ENCODE measurements at regions not wholly inside any gene's neighbourhood (a gene's known extent, or its start where the extent isn't known, plus 50 kb on each side); places are given as distances from the start of the nearest gene placed in this dataset.

DNA sequence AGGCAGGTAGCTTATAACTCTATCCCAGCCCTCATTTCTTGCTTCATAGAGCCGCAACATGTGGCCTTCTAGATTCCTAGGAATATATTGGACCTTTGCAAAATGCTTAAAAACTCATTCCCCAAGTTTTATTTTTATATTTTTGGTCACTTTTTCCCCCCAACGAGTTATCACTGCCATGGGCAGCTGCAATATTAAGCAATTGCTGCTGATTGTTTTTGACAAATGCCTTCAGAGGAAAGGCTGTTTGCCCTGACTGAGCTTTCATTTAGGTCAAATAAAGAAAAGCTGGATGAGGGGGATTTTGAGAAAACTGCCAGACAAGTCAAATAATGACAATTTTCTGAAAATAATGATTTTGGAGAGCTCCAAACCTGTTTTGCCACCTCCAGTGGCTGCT is 976.9 kb upstream of the MBL2 start:
- no peak for DNase-seq

DNA sequence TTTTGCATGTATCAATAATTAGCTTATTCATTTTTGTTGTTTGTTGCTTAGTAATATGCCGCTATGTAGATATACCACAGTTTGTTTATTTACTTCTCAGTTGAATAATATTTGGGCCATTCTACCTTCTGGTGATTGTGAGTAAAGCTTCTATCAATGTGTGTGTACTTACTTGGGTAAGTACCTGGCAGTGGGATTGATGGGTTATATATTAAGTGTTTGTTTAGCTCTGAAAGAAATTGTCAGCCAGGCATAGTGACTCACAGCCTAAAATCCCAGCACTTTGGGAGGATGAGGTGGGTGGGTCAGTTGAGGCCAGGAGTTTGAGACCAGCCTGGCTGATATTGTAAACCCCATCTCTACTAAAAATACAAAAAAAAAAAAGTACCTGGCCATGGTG is 975.7 kb upstream of the MBL2 start:
- no peak for DNase-seq

DNA sequence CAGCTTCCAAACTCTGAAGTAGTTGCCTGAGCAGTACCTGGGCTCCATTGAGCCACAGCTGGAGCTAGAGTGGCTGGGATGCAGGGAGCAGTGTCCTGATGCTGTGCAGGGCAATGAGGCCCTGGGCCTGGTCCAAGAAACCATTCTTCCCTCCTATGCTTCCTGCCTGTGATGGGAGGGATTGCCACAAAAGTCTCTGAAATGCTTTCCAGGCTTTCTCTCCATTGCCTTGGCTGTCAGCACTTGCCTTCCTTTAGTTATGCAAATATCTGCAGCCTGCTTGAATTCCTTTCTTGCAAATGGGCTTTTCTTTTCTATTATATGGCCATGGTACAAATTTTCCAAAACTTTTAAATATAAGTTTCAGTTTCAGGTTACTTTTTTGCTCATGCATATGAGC is 972.2 kb upstream of the MBL2 start:
- DNase-seq, result no peak

DNA sequence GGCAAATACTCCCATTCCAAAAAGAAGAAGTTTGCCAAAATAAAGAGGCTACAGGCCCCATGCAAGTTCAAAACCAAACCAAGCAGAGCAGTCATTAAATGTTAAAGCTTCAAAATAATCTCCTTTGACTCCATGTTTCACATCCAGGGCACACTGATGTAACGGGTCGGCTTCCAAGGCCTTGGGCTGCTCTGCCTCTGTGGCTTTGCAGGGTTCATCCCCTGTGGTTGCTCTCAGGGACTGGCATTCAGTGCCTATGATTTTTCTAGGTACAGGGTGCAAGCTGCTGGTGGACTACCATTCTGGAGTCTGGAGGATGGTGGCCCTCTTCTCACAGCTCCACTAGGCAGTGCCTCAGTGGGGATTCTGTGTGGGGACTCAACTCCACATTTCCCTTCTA is 971.6 kb upstream of the MBL2 start:
- DNase-seq, result no peak

DNA sequence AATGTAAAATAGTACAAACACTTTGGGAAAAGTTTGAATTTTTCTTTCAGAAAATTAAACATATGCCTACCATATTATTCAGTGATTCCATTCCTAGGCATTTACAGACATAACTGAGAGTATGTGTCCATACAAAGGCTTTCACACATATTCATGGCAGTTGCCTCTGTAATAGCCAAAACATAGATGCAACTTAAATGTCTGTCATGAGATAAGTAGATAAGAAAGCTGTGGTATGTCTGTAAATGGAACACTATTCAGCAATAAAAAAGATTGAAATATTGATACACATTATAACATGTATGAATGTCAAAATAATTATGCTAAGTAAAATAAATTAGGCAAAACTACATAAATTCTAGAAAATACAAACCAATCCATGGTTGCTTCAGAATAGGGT is 964.5 kb upstream of the MBL2 start:
- no peak for DNase-seq

DNA sequence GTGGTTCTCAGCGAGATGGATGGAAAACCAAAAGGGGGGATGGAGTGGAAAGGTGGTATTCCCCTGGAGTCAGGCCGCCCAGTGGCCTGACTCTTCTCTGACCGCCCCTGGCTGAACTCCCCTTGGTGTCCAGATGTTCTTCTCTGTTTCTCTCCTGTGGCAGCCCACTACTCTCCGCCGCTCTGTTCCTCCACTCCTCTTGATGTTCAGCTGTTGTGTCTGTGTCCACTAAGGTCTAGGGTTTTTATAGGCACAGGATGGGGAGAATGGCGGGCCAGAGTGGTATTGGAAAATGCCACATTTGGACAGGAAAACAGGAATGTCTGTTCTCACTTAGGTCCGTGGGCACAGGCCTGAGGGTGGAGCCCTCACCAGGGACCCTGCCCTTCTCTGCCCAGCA is 954.3 kb upstream of the MBL2 start:
- DNase-seq, result no peak

DNA sequence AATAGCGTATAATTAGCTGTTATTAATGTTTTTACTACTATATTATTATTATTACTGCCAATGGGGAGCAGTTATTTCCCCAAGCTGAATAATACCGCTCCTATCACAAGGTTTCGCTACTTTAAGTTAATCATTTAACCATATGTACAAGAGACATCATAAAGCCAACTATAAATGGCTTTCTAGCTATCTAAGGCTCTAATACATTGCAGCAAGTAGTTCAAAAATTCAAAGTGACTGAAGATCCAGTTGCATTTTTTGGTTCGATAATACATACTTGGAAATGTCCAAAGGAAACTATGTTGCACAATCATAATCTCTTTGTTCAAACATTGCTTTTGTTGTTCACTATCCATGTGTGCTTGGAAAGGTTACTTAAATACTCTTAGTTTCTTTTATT is 952.0 kb upstream of the MBL2 start:
- DNase-seq, result no peak

DNA sequence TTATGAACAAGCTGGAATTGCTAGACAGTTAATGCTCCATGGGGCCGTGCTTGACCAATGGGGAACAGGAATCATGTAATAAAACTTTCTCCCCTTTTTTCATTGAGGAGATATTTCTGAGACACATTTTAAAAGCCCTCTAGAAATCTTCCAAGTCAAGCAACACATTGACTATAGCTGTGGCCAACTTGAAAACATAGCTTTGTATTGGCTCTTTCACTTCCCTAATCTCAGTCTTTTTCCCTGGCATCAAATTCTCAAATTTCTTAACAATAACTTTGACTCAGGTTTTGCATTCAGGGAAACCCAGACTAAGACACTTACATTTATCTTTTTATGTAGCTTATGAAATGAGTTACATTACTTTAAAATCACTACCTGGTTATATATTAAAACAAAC is 947.1 kb upstream of the MBL2 start:
- no peak for DNase-seq

DNA sequence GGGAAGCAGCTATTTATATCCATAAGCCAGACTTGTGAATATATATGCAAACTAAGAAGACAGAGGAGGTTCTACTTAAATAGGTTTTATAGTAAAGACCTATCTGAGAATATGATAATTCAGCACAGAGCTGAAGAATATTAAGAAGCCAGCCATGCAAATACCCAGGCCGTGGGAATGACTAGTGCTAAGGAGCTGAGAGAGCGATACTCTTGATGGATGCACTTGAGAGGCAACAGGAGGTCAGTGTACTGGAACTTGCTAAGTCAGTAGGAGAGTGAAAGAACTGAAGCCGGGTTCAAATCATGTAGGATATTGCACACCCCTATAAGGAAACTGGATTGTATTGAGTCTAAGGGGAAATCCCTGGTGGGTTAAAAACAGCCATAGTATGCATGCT is 943.6 kb upstream of the MBL2 start:
- DNase-seq, result no peak

DNA sequence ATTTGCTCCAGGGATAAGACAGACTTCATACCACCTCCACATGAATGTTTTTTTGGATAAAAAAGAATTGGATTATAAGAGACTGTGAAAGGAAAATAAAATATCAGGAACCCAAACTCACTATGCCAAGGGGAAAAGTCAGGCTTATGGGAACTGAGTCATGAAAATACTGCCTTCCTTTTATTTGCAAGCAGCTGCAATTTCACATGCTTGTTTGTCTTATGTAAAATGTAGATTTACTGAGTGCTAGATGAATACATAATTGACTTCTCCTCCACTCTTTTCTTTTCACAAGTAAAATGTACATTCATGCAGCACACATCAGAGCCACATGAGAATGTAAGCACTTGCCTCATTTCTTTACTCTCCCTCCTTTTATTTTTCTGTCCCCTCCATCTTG is 940.8 kb upstream of the MBL2 start:
- no peak for DNase-seq

DNA sequence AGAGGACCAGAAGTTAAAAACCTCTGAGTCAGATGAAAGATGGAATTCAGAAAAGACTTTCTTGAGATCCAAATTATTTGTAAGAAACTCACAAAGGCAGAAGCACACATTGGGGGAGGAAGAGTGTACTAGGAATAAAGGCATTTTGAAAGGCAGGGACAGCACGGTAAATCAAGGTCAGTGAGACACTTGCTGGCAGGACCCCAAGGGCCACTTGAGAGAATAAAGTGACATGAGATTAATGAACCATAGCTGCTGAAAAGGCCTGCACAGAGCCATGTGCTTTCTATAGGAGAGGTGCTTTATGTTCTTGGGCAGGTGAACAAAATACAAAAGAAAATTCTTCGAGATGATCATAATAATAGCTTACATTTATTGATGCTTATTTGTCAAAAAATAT is 929.9 kb upstream of the MBL2 start:
- no peak for DNase-seq

DNA sequence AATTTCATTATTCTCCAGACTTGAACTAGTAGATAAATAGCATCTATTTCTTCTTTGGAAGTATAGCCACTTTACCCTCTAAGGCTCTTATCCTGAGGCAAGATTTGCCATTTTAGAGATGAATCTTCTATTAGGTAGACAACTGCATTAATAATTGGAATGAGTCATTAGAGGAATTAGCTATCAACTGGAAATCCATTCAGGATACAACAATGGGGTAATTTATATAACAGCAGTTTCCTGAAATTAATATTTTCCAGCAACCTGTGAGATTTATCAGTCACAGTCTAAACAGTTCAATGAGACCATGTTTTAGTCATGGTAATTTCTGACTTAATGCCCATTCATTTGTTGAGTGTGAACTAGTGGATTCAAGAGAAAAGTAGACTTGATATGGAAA is 928.6 kb upstream of the MBL2 start:
- DNase-seq, result no peak

DNA sequence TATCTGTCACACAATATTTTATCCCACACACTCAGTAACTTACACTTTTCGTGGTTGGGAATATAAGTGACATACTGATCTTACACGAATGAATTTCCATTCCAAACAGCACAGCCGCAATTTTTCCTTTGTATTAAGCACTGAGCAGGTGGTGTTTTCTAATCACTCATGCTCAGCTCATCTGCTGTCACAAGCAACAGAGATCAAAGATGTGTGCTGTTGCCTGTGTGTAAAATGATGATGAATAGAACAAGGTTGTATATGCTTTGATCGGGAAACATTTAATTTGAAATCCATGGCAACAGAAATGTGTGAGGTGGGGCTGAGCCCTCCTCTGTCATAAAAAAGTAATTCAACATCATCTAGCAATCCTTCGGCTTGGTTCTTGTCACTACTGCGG is 927.7 kb upstream of the MBL2 start:
- no peak for DNase-seq

DNA sequence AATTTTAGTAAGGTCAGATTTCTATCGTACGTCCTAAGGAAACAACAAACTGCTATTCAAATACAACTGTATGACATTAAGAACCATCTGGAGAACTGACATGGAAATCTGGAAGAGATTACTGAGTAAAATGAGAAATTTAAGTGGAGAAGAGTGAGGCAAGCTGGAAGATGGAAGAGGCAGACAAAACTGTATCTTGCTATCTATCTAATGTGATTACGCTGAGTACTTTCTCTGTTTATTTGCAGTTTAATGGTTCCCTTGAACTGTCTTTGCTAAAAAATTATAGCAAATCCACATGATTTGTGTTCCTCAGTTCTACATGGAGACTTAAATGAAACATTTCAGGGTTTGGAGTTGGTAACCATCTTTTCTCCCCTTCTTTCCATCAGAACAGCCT is 927.1 kb upstream of the MBL2 start:
- DNase-seq, result no peak

DNA sequence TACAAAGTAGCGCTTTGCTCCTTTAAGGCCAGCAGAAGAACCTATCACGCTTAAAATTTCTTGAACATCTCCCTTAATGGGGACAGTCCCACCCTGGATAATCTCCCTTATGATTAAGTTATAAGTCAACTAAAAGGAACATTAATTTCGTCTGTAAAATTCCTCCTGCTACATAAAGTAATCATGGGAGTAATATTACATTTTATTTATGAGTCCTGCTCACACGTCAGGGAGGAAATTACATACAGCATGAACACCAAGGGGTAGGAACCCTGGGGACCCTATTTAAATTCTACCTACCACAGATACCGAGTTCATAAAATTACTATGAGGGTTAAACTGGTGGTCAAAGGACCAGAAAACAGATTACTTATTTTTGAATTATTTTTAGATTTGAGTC is 926.6 kb upstream of the MBL2 start:
- no peak for DNase-seq

DNA sequence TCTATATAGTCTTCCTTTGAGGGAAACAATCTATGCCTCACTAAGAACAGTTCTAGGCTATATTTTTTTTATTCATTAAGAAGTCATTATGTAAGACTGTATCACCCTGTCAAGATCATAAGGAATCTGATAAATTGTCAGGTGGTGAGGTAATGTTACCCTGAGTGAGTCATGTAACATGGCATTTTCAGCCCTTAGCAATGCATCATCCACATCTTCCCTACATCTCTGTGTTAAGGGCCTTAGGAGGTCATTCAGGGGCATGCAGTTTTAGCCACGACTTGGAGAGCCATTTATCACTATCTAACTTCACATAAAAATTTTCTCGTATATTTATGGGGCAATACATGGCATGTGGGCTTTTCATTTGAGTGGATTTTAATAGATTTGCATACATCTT is 924.5 kb upstream of the MBL2 start:
- no peak for DNase-seq

DNA sequence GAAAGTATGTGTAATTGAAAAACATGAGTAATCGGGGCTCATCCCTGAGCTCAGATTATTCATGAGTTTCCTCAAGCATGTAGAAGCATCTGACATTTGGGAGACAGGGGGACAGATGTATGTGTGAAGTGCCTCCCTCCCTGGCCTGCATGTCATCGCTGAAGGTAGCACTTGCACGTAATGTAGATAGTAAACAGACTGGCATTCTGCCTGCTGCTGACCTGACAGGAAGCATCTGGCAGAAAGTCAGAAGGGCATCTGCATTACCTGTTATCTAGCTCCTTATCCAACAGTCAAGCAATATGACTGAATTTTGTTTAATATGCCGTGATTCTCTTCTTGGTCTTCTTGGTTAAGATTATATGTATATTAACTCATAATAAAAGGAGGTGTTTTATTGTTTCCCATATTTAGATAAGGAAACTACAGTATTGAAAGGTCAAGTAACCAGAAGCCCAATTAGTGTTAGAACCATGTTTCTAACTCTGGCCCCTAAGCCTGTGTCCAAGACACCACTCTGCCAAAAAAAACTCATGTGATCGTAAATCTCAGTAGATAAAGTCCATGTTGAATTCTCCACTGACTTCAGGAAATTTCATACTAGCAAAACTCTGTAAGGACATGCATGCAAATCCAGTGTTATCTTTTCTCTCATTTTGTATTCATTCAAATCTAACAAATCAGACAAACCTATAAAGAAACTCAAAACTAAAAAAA is 918.1 kb upstream of the MBL2 start:
- peak; percentile 8 for DNase-seq

DNA sequence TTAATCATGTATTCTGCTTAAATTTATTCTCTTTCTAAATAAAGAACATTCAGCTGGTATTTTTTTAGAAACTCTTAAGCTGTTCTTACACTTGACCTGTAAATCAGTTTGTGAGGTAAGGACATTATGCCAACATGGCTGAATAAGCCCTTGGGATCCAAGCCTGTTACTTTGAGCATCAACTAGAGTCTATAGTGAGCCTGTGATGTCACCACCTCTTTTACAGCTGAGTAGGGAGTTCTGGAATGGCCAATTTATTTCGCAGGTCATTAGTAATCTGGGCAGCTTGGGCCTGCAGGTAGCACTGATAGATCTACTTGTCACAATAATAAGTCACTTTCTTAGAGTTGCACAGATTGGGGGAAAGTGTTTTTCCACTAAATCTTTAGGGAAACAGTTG is 915.2 kb upstream of the MBL2 start:
- DNase-seq, result no peak

DNA sequence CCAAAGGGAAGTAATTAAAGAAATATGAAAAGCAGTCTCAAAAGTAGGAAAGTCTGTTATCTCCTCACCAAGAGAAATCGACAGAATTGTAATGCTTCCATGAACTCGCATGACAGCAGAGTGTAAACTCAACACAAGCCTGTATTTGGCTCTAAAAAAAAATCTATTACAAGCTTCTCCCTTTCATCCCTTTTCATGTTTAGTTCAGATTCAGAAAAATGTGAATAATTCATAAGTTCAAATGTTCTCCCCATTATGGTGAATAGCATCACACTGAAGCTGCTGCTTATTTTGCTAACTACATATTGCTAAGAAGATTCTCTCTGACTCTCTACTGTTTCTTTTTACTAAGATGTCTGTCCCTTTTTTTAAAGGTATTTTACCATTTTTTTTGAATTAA is 910.3 kb upstream of the MBL2 start:
- DNase-seq, result no peak

DNA sequence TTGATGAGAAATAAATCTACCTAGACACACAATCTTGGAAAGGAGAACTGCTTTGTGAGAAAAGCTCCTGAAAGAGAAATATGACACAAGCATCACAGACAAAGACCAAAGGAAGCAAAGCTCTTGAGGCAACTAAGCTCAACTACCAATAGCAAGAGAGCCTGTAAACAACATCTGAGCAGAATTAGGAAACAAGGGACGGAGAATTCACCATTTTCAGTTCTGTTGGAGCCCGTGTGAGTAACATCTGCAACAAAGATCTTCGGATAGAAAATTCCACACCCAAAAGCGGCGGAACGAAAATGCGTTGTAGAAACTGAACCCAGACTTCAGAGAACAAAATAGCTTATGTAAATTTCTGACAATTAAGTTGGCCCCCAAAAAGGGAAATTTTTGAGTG is 909.9 kb upstream of the MBL2 start:
- no peak for DNase-seq

DNA sequence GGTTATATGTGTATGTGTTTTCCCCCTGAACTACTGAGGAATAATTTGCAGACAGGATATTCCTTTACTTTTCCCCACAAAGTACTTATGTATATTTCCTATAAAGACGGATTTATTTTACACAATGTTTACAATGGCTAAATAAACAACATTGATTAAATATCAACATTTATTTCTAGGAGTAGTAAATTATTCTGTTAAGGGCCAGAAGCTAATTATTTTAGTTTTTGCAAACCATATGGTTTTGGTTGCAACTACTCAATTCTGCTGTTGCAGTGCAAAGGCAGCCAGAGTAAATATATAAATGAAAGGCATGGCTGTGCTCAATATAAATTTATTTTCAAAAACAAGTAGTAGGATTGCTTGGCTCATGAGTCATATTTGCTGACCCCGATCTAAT is 907.1 kb upstream of the MBL2 start:
- no peak for DNase-seq

DNA sequence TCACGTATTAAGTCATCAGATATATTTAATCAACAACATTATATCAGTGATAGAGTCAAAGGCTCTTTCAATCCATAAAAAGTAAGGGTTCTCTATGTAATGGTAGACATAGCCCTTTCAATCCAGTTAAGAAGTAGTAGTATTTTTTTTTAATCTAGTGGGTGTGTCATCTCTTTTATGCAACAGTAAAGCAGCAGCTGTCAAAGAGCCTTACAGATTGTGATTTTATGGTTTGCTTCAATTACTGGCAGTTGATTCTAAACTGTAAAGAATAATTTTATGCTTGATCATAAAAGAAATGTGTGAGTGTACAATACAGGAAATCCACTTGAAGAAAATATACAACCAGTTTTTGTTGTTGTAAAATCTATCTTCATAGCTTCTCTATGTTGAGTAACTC is 902.6 kb upstream of the MBL2 start:
- DNase-seq, result no peak

DNA sequence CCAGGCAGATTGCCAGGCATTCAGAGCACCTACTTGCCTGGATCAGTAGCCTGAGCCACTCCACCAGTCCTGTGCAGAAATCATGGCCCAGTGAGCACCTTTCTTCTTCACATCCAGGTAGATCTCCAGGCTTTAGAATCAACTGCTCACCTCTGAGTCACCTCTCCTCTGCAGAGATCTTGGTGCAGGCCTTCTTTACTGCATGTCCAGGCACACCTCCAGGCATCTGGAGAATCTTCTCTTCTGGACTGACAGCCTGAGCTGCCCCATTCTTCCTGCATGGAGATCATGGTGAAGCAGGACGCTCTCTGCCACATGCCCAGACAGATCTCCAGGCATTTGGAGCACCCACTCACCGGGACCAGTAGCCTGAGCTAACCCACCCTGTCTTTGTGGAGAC is 894.5 kb upstream of the MBL2 start:
- DNase-seq, result no peak

DNA sequence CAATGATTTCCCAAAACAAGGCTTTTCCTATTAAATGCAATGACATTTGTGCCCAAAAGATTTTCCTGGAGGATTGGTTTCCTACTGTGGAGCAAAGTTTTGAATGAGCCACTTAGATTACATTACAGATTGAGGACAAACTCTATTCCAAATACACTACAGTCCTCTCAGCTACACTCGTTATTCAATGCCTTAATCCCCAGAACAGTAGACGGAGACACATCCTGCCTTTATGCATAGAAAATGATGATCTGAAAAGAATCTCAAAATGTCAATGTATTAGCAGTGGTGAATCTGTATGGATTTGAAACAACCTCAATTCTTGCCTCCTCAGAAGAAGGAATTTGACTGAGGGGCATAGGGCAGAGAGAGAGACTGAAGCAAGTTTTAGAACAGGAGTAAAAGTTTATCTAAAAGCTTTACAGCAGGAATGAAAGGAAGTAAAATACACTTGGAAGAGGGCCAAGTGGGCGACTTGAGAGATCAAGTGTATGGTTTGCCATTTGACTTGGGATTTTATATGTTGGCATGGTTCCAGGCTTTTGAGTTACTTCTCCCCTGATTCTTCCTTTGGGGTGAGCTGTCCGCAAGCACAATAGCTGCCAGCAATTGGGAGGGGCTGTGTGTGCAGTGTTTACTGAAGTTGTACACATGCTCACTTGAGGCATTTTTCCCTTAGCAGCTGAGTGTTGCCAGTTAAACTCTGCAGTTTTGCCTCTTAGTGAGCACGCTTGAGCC is 891.9 kb upstream of the MBL2 start:
- DNase-seq, result no peak

DNA sequence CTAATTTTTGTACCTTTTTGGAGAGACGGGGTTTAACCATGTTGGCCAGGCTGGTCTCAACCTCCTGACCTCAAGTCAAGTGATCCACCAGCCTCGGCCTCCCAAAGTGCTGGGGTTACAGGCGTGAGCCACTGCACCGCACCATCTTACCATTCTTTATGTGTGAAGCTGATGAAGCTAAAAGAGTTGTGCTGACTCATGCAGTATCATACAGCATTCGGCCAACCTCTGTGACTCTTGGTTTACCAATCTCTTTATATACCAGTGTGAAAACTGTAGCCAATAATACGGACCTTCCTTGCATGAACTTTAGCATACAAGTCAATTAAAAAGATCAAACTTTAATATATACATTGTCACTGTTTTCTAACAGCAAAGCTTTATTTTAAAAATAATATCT is 878.2 kb upstream of the MBL2 start:
- DNase-seq, result no peak
